Esophagus mucosa (tissue), 1 donor: ENCODE measurements at regions not wholly inside any gene's neighbourhood (a gene's known extent, or its start where the extent isn't known, plus 50 kb on each side); places are given as distances from the start of the nearest gene placed in this dataset.

ENCODE experiments used
- ATAC-seq: fragments of 200-7000 bp; cut with Tn5 transposase; one replicate; pipeline ENCODE4 v1.9.1; 2020
- donor health status: DM: yes; HTN: yes; CAD: no.

GRCh38 chr2:215486291-215487001 lies 50.6 kb upstream of the FN1 start:
- ATAC-seq = no peak
